Right lobe of liver (tissue), 6 donors: ENCODE measurements at regions not wholly inside any gene's neighbourhood (a gene's known extent, or its start where the extent isn't known, plus 50 kb on each side); places are given as distances from the start of the nearest gene placed in this dataset.

Experiments
- ATAC-seq, 4 donors: fragments of 200-7000 bp; cut with Tn5 transposase; one replicate each; pipeline ENCODE4 v1.9.1; 2020; ENCODE audit warnings: mild to moderate bottlenecking in 4 of 4, moderate library complexity in 4 of 4
- DNase-seq, 3 donors: peaks; one replicate each; pipeline ENCODE4 v3.0.0-alpha.2; 2020
- H3K27ac ChIP-seq, 3 donors: fragments of 200-600 bp; one replicate each; pipeline ENCODE4 v1.8.0; 2022
- H3K27me3 ChIP-seq, 2 donors: fragments of 200-600 bp; one replicate each; pipeline ENCODE4 v1.8.0; 2022
- H3K36me3 ChIP-seq, 4 donors: fragments of 200-600 bp; sonication (generic) in 1 of 4; one replicate each; pipeline versions ENCODE4 v1.5.1 to v1.8.0; 2017 to 2022; ENCODE audit warnings: control low read depth in 1 of 4
- H3K4me1 ChIP-seq, 4 donors: fragments of 200-600 bp; sonication (generic) in 1 of 4; one replicate each; pipeline versions ENCODE4 v1.5.1 to v1.8.0; 2017 to 2022; ENCODE audit warnings: control low read depth in 1 of 4
- H3K4me3 ChIP-seq, 3 donors: fragments of 200-600 bp; one replicate each; pipeline ENCODE4 v1.8.0; 2022
- H3K9me3 ChIP-seq, 4 donors: fragments of 200-600 bp; sonication (generic) in 1 of 4; one replicate each; pipeline versions ENCODE4 v1.5.1 to v1.8.0; 2017 to 2022; ENCODE audit warnings: control low read depth in 1 of 4
- POLR2A ChIP-seq: fragments of 450-650 bp; IDR thresholded peaks from one replicate; pipeline ENCODE4 v1.6.1; 2017; ENCODE audit warnings: antibody characterized with exemption, mild to moderate bottlenecking
- WGBS: methylation state at CpG from one replicate; pipeline ENCODE4 v1.1.6; 2018; ENCODE audit warnings: low coverage, low lambda C conversion rate; ENCODE audit not compliant: insufficient coverage; ENCODE audit errors: missing lambda C conversion rate; 5-methylcytosine and 5-hydroxymethylcytosine counted together
- intact Hi-C, 2 donors: fragments of 100-400 bp; cut with DNase I; formaldehyde crosslinking; loops; one replicate each; pipeline versions ENCODE4 v1.11.2 to v1.14.1; 2022
- TF ChIP-seq, protein P1 (sequence below), 4 donors: fragments of 200-600 bp in 3 of 4; fragments of 450-650 bp in 1 of 4; IDR thresholded peaks; one replicate each; pipeline versions ENCODE4 v1.5.1 to v1.8.0; 2016 to 2022; ENCODE audit warnings: antibody characterized with exemption in 4 of 4, mild to moderate bottlenecking in 2 of 4
- donor health status: DM: no; HTN: yes; CAD: no.
- donor health status: DM: no; HTN: no; CAD: no.
- donor health status: DM: no; HTN: no; CAD: no.
- donor health status: DM: no; HTN: yes; CAD: no.
- donor health status: DM: no; HTN: yes; CAD: no.

DNA sequence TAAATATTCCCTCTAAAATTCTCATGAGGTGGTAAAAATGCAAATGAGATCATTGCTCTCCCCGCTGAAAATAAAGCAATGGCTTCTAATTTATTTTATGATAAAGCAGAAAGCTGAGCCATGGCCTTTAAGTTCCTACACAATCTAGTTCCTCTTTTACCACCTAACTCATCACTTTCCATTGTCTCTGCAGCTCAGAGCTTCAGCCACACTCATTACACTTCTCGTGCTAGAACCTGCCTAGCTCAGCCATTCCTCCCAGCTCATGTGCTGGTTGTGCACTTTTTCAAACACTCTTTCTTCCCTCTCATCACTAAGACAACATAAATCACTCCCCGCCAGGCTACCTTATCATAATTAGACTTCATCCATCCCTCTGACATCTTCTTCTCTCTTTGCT, 1112.1 kb upstream of the PRKX start:
- Histone ChIP-seq H3K9me3 (no peaks in the 10 kb centered on the region), H3K27ac (no peak overlapping the region), H3K36me3 (no peaks in the 10 kb centered on the region), H3K27me3 (no peaks in the 10 kb centered on the region), H3K4me1 (no peaks in the 10 kb centered on the region), H3K4me3 (no peak overlapping the region)
- intact Hi-C loops: no loop called here
- ATAC-seq (peak in 2 of 4 donors; percentile 44 to 58), DNase-seq (no peak)
- WGBS: 30% methylated on average over 3 of the region's 3 CpGs
- no peak for TF ChIP-seq POLR2A
- TF ChIP-seq, protein P1, sequence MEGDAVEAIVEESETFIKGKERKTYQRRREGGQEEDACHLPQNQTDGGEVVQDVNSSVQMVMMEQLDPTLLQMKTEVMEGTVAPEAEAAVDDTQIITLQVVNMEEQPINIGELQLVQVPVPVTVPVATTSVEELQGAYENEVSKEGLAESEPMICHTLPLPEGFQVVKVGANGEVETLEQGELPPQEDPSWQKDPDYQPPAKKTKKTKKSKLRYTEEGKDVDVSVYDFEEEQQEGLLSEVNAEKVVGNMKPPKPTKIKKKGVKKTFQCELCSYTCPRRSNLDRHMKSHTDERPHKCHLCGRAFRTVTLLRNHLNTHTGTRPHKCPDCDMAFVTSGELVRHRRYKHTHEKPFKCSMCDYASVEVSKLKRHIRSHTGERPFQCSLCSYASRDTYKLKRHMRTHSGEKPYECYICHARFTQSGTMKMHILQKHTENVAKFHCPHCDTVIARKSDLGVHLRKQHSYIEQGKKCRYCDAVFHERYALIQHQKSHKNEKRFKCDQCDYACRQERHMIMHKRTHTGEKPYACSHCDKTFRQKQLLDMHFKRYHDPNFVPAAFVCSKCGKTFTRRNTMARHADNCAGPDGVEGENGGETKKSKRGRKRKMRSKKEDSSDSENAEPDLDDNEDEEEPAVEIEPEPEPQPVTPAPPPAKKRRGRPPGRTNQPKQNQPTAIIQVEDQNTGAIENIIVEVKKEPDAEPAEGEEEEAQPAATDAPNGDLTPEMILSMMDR (IDR thresholded peaks at IDR 0.05): no peak

DNA sequence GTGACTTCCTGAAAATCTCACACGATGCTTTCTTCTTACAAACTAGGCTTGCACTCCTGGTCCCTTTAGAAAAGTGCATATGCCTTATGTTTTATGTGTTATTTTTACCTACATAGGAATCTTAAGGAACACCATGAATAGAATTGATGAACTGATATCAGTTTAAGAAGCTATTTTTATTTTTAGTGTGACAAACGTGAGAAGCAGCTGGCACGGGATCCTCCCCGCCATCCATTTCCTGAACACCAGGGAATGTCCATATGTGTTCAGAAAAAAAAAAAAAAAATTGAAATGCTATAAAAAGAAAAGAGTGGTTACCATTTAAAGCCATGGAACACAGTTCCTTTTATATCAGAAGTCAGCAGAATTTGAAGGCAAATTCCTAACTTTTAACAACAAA, 1096.1 kb upstream of the PRKX start:
- Histone ChIP-seq H3K4me1 (no peaks in the 10 kb centered on the region), H3K27me3 (no peaks in the 10 kb centered on the region), H3K27ac (no peak overlapping the region), H3K9me3 (no peaks in the 10 kb centered on the region), H3K4me3 (no peak overlapping the region), H3K36me3 (no peaks in the 10 kb centered on the region)
- WGBS: 38% methylated on average over 4 of the region's 4 CpGs
- DNase-seq: no peak
- TF ChIP-seq POLR2A: no peak
- TF ChIP-seq, protein P1 (IDR thresholded peaks at IDR 0.05): no peak
- intact Hi-C loops: no loop called here
- ATAC-seq: no peak

DNA sequence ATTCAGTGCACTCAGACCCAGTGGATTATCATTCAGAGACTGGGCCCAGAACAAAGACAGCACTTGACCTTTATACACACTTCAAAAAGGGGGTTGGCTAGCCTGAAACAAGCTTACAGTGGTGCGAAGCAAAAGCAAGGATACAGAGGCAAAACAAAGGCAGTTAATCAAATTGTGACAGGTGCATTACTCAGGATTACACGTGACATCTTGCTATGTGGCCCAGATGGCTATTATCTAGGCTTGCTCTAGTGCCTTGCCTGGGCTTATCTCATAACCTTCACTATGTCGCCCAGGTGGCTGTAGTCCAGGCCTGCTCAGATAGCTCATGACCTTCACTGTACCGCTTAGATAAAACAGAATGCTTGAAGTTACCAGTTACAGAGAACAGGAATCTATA, 1092.1 kb upstream of the PRKX start:
- Histone ChIP-seq H3K27ac (no peak overlapping the region), H3K9me3 (no peaks in the 10 kb centered on the region), H3K4me3 (no peak overlapping the region), H3K4me1 (no peaks in the 10 kb centered on the region), H3K36me3 (no peaks in the 10 kb centered on the region), H3K27me3 (no peaks in the 10 kb centered on the region)
- intact Hi-C loops: no loop called here
- WGBS: 44% methylated on average over 4 of the region's 4 CpGs
- DNase-seq: no peak
- ATAC-seq: no peak
- no peak for TF ChIP-seq POLR2A

DNA sequence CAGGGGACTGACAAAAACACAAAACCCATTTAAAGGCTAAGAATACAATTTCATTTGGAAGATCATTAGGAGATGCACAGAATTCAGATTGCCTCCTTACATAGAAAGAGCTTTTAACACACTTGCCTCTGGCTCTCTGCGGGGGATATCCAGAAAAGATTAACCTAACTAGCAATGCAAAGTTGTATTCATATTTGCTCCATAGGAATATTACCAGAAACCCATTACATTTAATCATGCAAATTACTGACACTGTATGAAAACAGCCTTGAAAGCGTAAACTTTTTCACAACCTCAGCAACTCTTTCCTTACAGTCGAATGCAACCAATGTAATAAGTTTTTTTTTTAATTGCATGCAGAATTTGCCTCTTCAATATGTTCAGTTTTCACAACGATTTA, 1087.3 kb upstream of the PRKX start:
- Histone ChIP-seq H3K27me3 (no peaks in the 10 kb centered on the region), H3K4me1 (no peaks in the 10 kb centered on the region), H3K36me3 (no peaks in the 10 kb centered on the region), H3K9me3 (no peaks in the 10 kb centered on the region), H3K4me3 (no peak overlapping the region), H3K27ac (no peak overlapping the region)
- WGBS: 54% methylated on average over 4 of the region's 4 CpGs
- ATAC-seq (no peak), DNase-seq (no peak)
- TF ChIP-seq, protein P1 (IDR thresholded peaks at IDR 0.05): no peak
- no peak for TF ChIP-seq POLR2A
- intact Hi-C loops: no loop called here

DNA sequence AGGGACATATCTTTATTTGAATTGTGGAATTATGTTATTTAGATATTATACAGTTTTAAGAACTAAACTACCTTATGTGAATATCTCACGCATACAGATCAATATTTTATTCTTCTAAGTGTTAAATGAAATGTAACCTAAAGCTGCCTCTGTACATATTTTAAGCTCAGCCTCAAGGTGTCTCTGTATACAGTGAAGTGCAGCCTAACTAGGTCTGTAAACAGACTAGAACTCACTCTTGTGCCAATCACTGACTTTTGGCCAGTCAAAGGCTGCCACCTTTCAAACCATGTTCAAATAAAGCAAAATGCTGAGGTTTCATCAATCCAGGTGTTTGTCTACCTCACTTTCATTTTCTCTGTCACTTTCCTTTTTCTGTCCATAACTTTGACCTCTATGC, 1074.5 kb upstream of the PRKX start:
- Histone ChIP-seq H3K27ac (no peak overlapping the region), H3K27me3 (no peaks in the 10 kb centered on the region), H3K9me3 (no peaks in the 10 kb centered on the region), H3K4me1 (no peaks in the 10 kb centered on the region), H3K36me3 (no peaks in the 10 kb centered on the region), H3K4me3 (no peak overlapping the region)
- no peak for TF ChIP-seq POLR2A
- TF ChIP-seq, protein P1 (IDR thresholded peaks at IDR 0.05): no peak
- intact Hi-C loops: no loop called here
- 50% methylated on average over 1 of the region's 1 CpG for WGBS
- DNase-seq: no peak
- peak in 2 of 4 donors; percentile 20 to 49 for ATAC-seq
